DND-41 (cell line): ENCODE measurements at regions not wholly inside any gene's neighbourhood (a gene's known extent, or its start where the extent isn't known, plus 50 kb on each side); places are given as distances from the start of the nearest gene placed in this dataset.

Experiments used
- CTCF ChIP-seq: IDR thresholded peaks from 2 replicates; pipeline ENCODE4 v1.5.1; 2012; ENCODE audit warnings: borderline replicate concordance, low read length, moderate library complexity, mild to moderate bottlenecking; ENCODE audit not compliant: poor library complexity, severe bottlenecking; ENCODE audit errors: extremely low read depth
- EZH2 ChIP-seq: IDR thresholded peaks from 3 replicates; pipeline ENCODE4 v1.6.1; 2012; ENCODE audit warnings: borderline replicate concordance, low read depth, mild to moderate bottlenecking, moderate library complexity, low read length, inconsistent platforms; ENCODE audit not compliant: severe bottlenecking

- TF ChIP-seq CTCF (no peak), EZH2 (no peak)
Observed at GRCh38 chr14:105978618-105979295, 452.4 kb downstream of the TMEM121 start.
